NCI-H1694 (cell line): ENCODE measurements at regions not wholly inside any gene's neighbourhood (a gene's known extent, or its start where the extent isn't known, plus 50 kb on each side); places are given as distances from the start of the nearest gene placed in this dataset.

Experiments
- DNase-seq: peaks from one replicate; lab custom pipeline; 2025; lab: John Stamatoyannopoulos, UW

DNA sequence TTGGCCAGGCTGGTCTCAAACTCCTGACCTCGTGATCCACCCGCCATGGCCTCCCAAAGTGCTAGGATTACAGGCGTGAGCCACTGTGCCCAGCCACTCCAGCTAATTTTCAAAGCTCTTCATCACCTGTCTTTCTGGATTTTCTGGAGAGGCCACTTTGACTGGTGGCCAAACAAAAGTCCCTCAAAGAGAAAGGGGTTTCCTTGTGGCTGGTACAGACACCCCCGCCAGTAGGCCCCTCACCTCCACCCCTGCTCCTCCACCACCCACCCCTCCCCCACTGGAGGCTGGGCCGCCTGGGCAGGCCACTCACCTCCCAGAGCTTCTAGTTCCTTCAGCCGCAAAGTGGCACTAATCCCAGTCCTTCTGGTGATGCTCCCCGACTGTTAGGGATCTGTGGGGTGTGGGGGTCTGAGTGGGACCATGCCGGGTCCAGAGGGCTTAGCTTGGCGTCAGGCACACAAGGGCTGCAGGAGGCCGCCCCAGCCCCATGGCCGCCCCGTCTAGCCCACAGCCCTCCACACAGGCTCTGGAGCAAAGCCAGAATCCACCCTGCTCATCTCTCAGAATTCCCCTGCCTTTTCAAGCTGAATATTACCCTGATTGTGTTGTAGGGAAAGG lies 182.0 kb upstream of the IER5L start:
- DNase-seq, result no peak

DNA sequence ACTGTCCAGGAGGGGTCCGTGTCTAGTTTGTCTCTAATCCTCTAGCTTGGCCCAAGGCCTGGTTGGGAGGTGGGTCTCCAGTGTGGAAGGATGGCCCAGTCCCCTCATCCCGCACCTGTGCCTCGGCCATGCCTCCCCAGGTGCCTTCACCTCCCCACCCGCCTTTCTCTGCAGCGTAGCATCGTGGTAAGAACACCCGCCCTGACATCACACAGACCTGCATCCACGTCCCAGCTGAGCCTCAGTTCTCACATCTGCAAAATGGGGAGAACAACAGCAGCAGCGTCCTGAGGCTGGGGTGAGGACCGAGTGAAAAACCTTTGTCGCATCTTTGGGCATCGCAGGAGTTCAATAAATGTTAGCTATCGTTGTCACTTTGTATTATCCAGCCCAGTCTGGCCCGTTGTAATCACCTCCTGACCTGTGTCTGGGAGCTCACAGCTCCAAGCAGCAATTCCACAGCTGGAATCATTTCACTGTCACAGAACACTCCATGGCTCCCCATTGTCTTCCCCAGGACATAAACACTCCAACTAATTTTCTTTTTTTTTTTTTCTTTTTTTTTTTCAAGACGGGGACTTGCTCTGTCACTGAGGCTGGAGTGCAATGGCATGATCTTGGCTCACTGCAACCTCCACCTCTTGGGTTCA lies 181.2 kb upstream of the IER5L start:
- DNase-seq, result no peak

DNA sequence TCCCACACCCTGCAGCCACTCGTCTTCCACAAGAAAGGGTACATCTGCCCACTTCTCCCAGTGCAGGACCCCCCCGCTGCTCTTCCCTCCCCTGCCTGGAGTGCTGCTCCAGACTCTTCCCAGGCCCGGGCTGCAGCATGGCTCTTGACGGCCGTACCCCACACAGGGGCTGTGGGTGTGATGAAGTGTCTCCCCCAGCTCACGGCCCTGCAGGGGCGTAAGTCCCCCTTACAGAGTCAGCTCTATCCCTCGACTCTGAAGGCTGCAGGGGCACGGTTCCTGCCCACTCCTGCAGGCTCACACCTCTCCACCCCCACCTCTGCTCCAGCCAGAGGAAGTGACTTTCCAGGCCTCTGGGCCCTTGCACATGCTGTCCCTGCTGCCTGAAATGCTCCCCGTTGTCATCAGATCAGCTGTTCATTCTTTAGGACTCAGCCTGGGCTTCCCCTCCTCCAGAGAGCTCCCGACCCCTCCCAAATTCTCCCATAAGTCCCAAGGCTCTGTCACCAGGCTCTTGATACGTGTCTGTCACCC lies 180.6 kb upstream of the IER5L start:
- no peak for DNase-seq

DNA sequence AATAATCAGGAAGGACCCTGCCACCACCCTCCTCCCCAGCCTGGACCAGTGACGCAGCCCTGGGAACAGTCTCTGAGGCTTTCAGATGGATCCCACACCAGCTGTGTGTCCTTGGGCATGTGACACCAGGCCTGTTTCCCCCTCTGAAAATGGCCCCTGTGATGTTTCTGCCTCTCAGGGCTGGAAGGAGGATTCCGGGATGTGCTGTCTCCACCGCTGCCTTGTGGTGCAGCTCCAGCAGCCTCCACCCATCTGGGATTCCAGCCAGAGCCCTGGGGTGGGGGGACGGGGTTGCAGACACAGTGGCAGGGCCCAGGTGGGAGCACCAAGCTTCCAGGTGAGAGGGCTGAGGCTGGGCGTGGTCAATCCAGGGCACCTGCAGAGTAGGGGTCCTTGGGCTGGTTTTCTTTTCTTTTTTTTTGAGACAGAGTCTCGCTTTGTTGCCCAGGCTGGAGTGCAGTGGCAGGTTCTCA lies 179.7 kb upstream of the IER5L start:
- no peak for DNase-seq

DNA sequence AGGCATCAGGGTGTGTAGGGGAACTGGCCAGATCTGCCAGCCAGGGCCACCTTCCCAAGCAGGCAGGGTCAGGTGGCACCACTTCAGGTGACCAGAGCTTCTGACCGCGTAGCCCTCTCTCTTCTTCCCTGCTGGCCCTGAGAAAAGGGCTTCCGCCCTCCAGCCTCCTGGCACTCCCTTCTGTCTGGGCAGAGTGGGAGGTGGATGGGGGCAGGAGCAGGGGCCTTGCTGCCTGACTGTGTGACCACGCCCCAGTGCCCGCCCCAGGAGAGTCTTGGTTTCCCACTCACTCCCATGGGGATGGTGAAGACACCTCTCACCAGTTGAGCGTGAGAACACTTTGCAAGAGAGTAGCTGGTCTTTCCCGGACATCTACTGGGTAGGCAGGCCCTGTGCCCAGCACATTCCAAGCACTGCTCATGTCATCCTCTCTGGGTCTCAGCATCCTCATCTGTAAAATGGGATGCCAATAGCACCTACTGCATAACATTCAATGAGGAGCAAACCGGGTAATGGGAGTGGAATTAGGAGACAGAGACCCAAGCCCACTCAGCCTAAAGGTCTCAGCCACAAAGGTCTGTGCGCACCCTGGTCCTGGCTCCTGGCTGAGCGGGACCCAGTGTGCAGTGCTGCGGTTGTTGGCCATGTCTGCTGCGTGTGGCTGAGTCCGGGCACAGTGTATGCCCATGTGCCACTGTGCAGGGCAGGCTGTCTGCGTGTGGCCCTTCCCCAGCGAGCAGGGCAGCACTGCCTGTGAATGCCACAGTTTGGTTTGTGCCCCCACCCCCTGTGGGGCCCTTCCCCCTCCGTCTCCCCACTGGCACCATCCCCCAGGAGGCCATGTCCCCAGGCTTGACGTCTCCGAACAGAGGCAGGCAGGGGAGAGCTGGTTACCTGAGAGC lies 179.1 kb upstream of the IER5L start:
- no peak for DNase-seq

DNA sequence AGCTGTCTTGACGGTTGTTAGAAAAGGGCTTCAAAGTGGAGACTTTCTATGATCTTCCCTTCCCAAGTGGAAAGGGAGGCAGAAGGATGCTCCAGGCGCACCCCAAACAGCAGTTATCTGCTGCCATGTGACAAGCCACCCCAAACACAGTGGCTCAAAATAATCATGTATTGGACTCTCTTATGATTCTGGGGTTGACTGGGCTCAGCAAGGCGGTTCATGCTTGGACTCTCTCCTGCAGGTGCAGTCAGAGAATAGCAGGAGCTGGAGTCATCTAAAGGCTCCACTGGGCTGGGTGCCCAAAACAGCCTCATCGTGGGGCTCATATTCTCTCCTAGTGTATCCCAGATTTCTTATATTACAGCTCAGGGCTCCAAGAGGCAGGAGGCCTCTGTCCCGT lies 177.6 kb upstream of the IER5L start:
- DNase-seq, result no peak

DNA sequence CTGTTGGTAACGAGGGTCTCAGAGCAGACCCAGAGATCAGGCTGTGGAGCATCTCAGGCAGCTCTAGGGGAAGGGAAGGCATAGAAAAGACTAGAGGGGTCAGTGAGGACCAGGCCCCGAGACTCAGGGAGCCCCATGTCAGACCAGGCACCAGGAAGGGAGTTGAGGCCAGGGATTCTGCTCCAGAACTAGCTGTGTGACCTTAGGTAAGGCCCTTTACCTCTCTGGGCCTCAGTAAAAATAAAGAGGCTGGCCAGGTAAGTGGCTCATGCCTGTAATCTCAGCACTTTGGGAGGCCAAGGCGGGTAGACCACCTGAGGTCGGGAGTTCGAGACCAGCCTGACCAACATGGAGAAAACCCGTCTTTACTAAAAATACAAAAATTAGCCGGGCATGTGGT lies 176.4 kb upstream of the IER5L start:
- no peak for DNase-seq

DNA sequence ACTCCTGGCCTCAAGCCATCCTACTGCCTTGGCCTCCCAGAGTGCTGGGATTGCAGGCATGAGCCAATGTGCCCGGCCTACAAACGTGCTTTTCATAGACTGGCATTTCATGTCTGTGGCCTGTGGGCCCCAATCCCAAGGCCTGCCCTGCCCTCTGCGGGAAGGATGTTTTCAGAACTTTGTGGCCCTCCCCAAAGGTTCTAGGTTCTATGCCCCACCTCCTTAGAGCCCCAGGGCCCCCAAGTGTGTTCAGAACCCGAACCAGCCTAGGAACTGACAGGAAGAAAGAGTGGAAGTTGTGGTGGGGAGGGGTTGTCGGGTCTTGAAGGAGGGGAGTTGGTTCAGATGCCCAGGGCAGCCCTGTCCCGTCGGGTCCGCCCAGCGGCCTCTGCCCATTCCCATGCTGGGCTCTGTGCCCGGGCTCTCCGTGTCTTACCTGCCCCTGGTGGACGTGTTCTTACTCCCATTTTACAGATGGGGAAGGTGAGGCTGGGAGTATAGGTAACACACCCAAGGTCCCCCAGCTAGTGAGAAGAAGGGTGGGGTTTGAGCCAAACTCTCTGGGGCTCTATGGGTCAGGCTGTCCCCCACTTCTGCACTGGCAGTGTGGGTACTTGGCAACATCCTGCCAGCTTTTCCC lies 175.8 kb upstream of the IER5L start:
- DNase-seq, result no peak

DNA sequence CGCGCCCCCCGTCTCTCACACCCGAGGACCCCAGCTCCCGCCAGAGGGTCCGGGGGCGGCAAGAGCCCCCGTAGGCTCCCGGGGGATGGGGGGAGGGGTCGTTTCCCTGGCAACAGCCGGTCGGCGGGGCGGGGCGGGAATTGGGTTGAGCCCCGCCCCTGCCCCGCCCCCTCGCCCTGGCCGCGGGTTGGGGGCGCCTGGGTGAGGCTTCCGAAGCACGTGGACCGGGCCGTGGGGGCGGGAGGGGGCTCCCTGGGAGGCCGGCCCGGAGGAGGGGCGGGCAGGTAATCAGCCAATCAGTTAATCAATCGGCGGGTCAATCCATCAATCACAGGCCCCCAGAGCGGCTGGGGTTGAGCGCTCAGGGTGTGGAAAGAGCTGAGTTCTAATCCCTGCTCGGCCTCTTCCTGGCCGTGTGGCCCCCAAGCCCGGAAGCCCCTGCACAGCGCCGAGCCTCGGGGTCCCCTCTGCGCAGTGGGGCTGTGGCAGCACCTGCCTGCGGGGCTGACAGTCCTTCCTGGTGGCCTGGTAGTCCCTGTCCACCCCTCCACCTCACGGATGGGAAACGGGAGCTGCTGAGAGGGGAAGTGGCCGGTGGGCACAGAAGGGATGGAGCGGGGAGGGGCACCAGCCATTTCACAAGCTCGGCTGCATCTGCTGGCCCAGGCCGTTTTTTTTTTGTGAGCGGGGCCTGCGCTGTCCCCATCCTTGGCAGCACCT lies 174.2 kb upstream of the IER5L start:
- DNase-seq, result no peak

DNA sequence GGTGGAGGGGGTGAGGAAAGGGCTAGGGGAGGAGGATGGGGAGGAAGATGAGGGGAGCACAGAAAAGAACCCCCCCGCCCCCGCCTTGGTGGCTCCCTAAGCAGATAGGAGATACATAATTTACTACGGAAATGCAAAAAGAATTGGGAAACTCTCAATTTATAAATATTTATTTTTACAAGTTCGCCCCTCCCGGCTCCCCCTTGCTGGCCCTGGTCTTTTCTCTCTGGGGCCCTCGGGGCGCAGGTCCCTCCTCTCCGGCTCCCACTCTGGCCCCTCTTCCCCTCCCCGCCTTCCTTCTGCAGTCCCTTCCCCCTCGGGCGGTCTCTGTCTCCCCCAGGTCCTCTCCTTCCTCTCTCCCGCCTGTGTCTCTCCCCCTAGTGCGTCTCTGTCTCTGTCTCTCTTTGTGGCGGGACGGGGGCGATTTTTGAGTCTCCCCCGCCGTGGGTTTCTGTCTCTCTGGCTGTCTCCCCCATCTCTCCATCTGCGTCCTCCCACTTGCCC lies 173.6 kb upstream of the IER5L start:
- DNase-seq, result no peak

DNA sequence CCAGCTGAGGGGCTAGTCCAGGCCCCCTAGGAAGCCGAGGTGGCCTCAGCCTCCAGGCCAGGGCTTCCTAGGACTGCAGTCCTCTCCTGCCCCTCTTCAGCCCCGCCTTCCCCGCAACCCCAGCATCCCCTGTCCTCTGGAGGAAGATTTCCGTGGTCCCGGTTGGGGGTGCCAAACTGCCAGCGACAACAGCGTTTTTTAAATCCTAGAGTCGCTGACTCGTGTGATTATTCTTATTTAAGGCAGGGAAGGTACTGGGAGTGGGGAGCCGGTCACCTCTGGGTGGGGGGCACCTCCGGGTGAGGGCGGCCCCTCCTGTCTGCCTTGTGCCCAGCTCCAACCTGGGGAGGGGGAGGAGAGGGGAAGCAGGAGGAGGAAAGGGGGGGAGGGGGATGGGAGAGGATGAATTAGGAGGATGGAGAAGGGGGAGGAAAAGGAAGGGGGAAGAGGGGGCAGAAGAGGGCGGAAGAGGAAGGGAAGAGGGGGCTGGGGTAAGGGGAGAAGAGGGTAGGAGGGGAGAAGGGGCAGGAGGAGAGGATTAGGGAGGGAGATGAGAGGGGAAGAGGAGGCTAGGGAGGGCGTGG lies 173.1 kb upstream of the IER5L start:
- DNase-seq, result no peak

DNA sequence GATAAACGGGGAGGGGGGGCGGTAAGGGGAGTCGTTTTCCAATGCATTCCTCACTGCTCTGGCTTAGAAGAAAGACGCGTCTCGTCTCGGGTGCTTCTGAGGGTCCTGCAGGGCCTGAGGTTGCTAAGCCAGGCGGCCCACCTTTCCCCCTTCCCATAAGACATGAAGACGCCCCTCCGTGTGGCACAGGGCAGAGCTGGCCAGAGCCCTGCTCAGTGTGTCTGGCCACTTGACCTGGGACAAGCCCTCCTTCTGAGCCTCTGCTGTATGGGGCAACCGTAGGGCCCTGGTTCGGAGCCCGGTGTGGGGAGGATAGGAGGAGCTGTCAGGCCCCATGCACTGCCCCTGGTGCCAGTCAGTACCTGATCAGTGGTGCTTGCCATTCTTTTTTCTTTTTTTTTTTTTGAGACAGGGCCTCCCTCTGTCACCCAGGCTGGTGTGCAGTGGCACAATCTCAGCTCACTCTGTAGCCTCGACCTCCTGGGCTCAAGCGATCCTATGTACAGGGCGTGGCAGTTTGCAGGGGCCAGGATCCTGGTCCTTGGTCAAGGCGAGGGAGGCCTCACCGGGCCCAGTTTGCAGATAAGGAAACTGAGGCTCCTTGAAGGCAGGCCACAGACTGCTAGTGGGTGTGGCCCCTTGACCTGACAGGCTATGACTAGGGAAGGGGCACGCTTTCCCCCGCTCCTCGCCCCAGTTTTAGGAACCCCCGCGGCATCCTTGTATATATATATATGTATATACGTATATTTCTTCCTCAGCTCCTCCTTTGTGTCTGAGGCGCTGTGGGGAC lies 172.3 kb upstream of the IER5L start:
- DNase-seq, result no peak

DNA sequence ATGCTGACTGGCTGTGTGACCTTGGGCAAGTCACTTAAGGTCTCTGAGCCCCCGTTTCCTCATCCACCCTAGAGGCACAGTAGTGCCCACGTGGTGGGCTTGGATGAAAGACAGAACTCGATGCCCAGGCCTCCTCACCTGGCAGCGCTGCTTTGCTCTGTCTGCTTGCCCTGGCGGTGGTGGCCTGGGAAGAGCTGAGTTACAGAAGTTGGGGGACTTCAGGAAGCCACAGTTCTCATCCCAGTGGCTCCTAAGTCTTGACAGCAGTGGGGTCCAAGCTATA lies 171.5 kb upstream of the IER5L start:
- DNase-seq, result no peak

DNA sequence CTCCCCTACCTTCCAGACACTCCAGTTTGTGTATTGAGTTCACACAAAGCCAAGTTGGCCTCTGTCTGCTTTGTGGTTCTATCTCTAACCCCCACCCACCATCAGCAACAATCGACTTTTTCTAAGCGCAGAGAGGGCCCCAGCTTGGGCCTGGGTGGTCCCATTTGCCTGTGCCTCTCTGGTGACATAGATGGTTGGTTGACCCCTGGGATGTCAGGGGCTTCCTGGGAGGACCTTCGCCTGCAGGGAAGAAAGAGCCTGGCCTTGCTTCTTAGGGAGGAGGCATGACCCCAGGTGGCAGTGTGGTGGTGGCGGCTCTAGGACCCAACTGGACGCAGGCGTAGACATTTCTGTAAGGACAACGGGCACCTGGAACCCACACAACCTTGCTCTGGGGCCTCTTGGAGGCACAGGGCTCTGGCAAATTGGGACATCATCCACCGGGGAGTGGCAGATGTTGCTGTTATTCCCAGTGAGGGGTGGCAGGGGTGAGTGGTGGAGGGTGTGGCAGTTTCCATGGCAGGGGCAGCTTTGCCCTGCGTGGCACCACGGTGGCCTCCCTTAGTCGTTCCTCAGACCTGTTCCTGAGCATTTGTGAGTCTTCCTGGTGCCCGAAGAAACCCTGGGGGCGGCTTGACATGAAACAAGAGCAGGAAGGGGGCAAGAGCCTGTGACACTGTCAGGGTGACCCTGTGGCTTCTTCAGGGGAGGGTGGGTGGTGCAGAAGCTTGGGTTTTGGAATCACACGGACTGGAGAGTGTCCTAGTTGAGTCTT lies 171.0 kb upstream of the IER5L start:
- no peak for DNase-seq

DNA sequence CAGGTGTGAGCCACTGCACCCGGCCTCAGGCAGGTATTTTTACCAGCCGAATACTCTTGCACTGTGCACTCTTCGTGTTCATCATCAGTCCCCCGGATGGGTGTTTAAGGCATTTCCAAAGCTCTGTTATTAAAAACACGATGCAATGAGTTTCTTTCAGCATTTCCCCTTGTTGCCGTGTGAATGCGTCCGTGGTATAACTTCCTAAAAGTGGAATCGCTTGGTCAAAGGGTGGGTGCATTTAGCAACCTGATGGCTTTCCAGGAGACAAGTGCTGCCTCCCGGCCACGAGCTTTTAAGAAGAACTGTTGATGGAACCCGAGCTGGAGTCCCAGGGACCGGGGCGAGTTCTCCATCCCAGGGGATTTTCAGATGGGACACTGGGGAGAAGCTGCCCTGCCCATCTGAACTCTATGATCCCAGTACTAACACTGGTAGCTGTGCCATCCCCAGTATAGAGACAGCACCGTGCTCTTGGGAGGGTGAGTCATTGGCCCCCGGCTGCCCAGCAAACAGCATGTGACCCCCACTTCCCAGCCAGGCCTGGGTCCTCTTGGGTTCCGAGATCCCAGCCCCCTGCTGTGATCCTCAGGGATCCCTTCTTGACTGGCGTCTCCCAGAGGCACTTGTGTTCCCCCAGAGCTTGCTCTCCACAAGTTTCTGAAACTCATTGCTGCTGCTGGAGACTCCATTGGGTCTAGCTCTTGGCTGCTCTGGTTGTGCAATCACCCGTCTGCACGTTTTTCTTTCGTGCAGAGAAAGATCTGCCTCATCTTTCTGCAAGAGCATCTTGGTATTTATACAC lies 169.5 kb upstream of the IER5L start:
- no peak for DNase-seq

DNA sequence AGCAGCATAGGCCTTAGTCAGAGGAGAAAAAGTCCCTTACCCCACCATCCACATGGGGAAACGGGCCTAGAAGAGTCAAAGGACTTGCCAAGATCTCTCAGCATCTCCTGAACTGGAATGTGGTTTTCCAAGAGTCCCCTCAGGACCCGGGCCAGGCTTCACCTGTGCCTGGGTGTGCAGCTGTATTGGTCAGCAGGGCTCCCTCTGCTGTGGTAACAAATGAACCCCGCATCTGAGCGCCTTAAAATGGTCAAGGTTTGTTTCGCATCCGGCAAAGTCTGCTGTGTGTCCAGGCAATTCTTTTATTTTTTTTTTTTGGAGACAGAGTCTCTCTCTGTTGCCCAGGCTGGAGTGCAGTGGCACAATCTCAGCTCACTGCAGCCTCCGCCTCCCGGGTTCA lies 168.0 kb upstream of the IER5L start:
- DNase-seq, result no peak

DNA sequence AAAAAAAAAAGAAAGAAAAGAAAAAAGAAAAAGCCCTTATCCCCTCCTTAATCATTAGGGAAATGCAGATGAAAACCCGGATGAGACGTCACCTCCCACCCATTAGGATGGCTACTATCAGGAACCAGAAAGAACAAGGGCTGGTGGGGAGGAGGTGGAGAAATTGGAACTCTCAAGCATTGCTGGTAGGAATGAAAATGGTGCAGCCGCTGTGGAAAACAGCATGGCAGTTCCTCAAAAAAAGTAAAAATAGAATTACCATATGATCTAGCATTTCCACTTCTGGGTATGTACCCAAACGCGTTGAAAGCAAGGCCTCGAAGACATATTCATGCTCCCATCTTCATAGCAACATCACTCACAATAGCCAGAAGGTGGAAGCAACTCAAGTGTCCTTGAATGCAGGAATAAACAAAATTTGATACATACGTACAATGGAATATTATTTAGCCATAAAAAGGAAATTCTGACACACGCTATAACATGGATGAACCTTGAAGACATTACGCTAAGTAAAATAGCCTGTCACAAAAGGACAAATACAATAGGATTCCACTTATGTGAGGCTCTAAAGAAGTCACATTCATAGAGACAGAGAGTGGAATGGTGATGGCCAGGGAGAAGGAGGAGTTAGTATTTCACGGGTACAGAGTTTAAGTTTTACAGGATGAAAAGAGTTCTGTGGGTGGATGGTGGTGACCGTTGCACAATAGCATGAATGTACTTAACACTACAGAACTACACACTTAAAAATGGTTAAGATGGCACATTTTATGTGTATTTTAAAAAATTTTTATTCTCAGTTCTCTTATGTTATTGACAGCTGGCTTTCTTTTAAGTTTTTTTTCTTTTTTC lies 166.8 kb upstream of the IER5L start:
- no peak for DNase-seq
